HCT116 (cell line): ENCODE measurements at regions not wholly inside any gene's neighbourhood (a gene's known extent, or its start where the extent isn't known, plus 50 kb on each side); places are given as distances from the start of the nearest gene placed in this dataset.

Experiments
- ATAC-seq: fragments of 200-7000 bp; cut with Tn5 transposase; 2 replicates; pipeline ENCODE4 v1.9.1; 2020; ENCODE audit warnings: mild to moderate bottlenecking, moderate library complexity
- BruUV-seq: library from RNA; stranded (reverse); fragments of 400-500 nt; replicated peaks from 2 replicates; lab custom pipeline; 2021; lab: Mats Ljungman, UMichigan
- CTCF ChIA-PET: fragments of 300-600 bp; sonication (Branson Sonifier 250); formaldehyde crosslinking; loops from one replicate; lab custom pipeline; 2021; ENCODE audit warnings: antibody characterized with exemption; lab: Charles Lee
- POLR2A ChIA-PET: fragments of 300-600, 350-600 bp; sonication (Branson Sonifier 250); formaldehyde crosslinking; loops from one replicate; lab custom pipeline; 2021; ENCODE audit warnings: antibody characterized with exemption; lab: Charles Lee
- RAD21 ChIA-PET, 2 experiments: fragments of 300-600 bp; sonication (Branson Sonifier 250); formaldehyde crosslinking; loops; one replicate each; lab custom pipeline; 2023; ENCODE audit warnings: low total read pairs in 2 of 2; ENCODE audit not compliant: uncharacterized antibody in 2 of 2, unreplicated experiment in 2 of 2, low non-redundant PET in 1 of 2; lab: Charles Lee
- DNase-seq: peaks from one replicate; pipeline ENCODE4 v3.0.0-alpha.2; 2010; ENCODE audit warnings: low read depth, low spot score
- H2AFZ ChIP-seq: fragments of 200-600 bp; shearing (Covaris generic), sonication (generic); 2 replicates; pipeline ENCODE4 v1.6.1; 2017; ENCODE audit warnings: low read depth, mixed run types, mixed read lengths, antibody characterized with exemption, low read length; ENCODE audit not compliant: poor library complexity, severe bottlenecking
- H3K27ac ChIP-seq: 2 replicates; pipeline ENCODE4 v1.5.1; 2012; ENCODE audit warnings: low read depth, low read length
- H3K27me3 ChIP-seq: fragments of 200-600 bp; sonication (generic); 2 replicates; pipeline ENCODE4 v1.6.1; 2016; ENCODE audit warnings: mixed run types, low read length, mixed read lengths; ENCODE audit not compliant: insufficient read depth
- H3K36me3 ChIP-seq, 2 experiments: fragments of 200-500 bp in 1 of 2; fragments of 200-600 bp in 1 of 2; sonication (Bioruptor generic) in 1 of 2; sonication (generic) in 1 of 2; 2 replicates each; pipeline versions ENCODE4 v1.5.1 to v1.6.1; 2014 to 2016; ENCODE audit warnings: low read length in 2 of 2, inconsistent platforms in 1 of 2, mixed read lengths in 1 of 2, mixed run types in 1 of 2; ENCODE audit not compliant: insufficient read depth in 2 of 2, control insufficient read depth in 1 of 2
- H3K4me1 ChIP-seq, 2 experiments: fragments of 200-600 bp in 1 of 2; sonication (generic) in 1 of 2; 2 replicates each; pipeline versions ENCODE4 v1.5.1 to v1.6.1; 2012 to 2017; ENCODE audit warnings: low read length in 2 of 2, inconsistent platforms in 1 of 2, mild to moderate bottlenecking in 1 of 2, mixed read lengths in 1 of 2, mixed run types in 1 of 2, moderate library complexity in 1 of 2; ENCODE audit not compliant: insufficient read depth in 2 of 2, control insufficient read depth in 1 of 2
- H3K4me2 ChIP-seq: fragments of 200-600 bp; sonication (generic); 2 replicates; pipeline ENCODE4 v1.6.1; 2017; ENCODE audit warnings: mixed run types, low read length, mixed read lengths
- H3K4me3 ChIP-seq, 2 experiments: fragments of 200-600 bp in 1 of 2; sonication (generic) in 1 of 2; replicated peaks in 1 of 2; 2 replicates each; pipeline ENCODE4 v1.5.1; 2011 to 2016; ENCODE audit warnings: low read length in 2 of 2, control low read depth in 1 of 2, low read depth in 1 of 2, mild to moderate bottlenecking in 1 of 2, mixed read lengths in 1 of 2, mixed run types in 1 of 2
- H3K79me2 ChIP-seq: fragments of 200-600 bp; sonication (generic); 2 replicates; pipeline ENCODE4 v1.6.1; 2017; ENCODE audit warnings: mild to moderate bottlenecking, mixed run types, low read length, moderate library complexity, mixed read lengths; ENCODE audit not compliant: insufficient read depth
- H3K9ac ChIP-seq: fragments of 200-600 bp; sonication (generic); 2 replicates; pipeline ENCODE4 v1.6.1; 2016; ENCODE audit warnings: low read length, mixed read lengths
- H3K9me2 ChIP-seq: fragments of 200-600 bp; sonication (generic), shearing (Covaris generic); 2 replicates; pipeline ENCODE4 v1.6.1; 2017; ENCODE audit warnings: mixed run types, mild to moderate bottlenecking, moderate library complexity; ENCODE audit not compliant: insufficient read depth
- H3K9me3 ChIP-seq, 2 experiments: fragments of 200-500 bp in 1 of 2; fragments of 200-600 bp in 1 of 2; sonication (Bioruptor generic) in 1 of 2; sonication (generic) in 1 of 2; 2 replicates each; pipeline ENCODE4 v1.6.1; 2014 to 2017; ENCODE audit warnings: low read length in 2 of 2, mixed read lengths in 2 of 2, inconsistent platforms in 1 of 2, low read depth in 1 of 2, mild to moderate bottlenecking in 1 of 2, mixed run types in 1 of 2, moderate library complexity in 1 of 2; ENCODE audit not compliant: control insufficient read depth in 1 of 2, insufficient read depth in 1 of 2
- H4K20me1 ChIP-seq: fragments of 200-600 bp; sonication (generic), shearing (Covaris generic); 2 replicates; pipeline ENCODE4 v1.6.1; 2017; ENCODE audit warnings: mixed run types, mild to moderate bottlenecking, moderate library complexity; ENCODE audit not compliant: insufficient read depth
- CBX3 ChIP-seq: IDR thresholded peaks from 2 replicates; pipeline ENCODE4 v1.6.1; 2012; ENCODE audit warnings: low read depth
- CEBPB ChIP-seq: IDR thresholded peaks from 2 replicates; pipeline ENCODE4 v1.6.1; 2012; ENCODE audit warnings: low read depth
- ELF1 ChIP-seq: IDR thresholded peaks from 2 replicates; pipeline ENCODE4 v1.6.1; 2012; ENCODE audit warnings: low read depth, borderline replicate concordance
- EZH2 ChIP-seq: fragments of 200-600 bp; sonication (generic); IDR thresholded peaks from 2 replicates; pipeline ENCODE4 v1.6.1; 2017; ENCODE audit warnings: antibody characterized with exemption, mixed run types
- EZH2phosphoT487 ChIP-seq: fragments of 200-600 bp; IDR thresholded peaks from 2 replicates; pipeline ENCODE4 v1.6.1; 2018; ENCODE audit warnings: antibody characterized with exemption, borderline replicate concordance
- JUND ChIP-seq: IDR thresholded peaks from 2 replicates; pipeline ENCODE4 v1.6.1; 2012
- POLR2A ChIP-seq: IDR thresholded peaks from 2 replicates; pipeline ENCODE4 v1.7.0; 2011; ENCODE audit warnings: borderline replicate concordance; ENCODE audit not compliant: insufficient read depth, insufficient read length; ENCODE audit errors: extremely low read depth
- RAD21 ChIP-seq: IDR thresholded peaks from 2 replicates; pipeline ENCODE4 v1.6.1; 2012; ENCODE audit warnings: low read depth, mild to moderate bottlenecking
- SIN3A ChIP-seq: IDR thresholded peaks from 2 replicates; pipeline ENCODE4 v1.6.1; 2012; ENCODE audit warnings: low read depth
- TCF7L2 ChIP-seq: IDR thresholded peaks from 2 replicates; pipeline ENCODE4 v1.7.0; 2011; ENCODE audit warnings: borderline replicate concordance, inconsistent platforms; ENCODE audit not compliant: insufficient read depth, insufficient read length; ENCODE audit errors: extremely low read depth
- YY1 ChIP-seq: IDR thresholded peaks from 2 replicates; pipeline ENCODE4 v1.6.1; 2011; ENCODE audit warnings: low read length, low read depth, moderate library complexity, mild to moderate bottlenecking; ENCODE audit not compliant: insufficient replicate concordance; ENCODE audit errors: extremely low read depth
- ZFX ChIP-seq: fragments of 450-650 bp; IDR thresholded peaks from 2 replicates; pipeline ENCODE4 v1.6.1; 2017
- ZNF274 ChIP-seq: fragments of 200-500 bp; sonication (Bioruptor generic); IDR thresholded peaks from 2 replicates; pipeline ENCODE4 v1.6.1; 2014; ENCODE audit warnings: mild to moderate bottlenecking, low read depth, low read length, inconsistent platforms
- intact Hi-C: fragments of 100-400 bp; cut with micrococcal nuclease; formaldehyde crosslinking; loops from 2 replicates; pipeline ENCODE4 v1.10.0; 2022
- TF ChIP-seq, protein P1 (sequence below): IDR thresholded peaks from 2 replicates; pipeline ENCODE4 v1.6.1; 2011; ENCODE audit warnings: mild to moderate bottlenecking, low read length, moderate library complexity; ENCODE audit not compliant: insufficient replicate concordance; ENCODE audit errors: extremely low read depth
- TF ChIP-seq, protein P2 (sequence below), 3 experiments: fragments of 200-600 bp in 1 of 3; sonication (generic) in 1 of 3; IDR thresholded peaks in 2 of 3; conservative IDR thresholded peaks in 1 of 3; 2 replicates each; pipeline ENCODE4 v1.5.1; 2012 to 2017; ENCODE audit warnings: low read depth in 2 of 3, low read length in 2 of 3, antibody characterized with exemption in 1 of 3, borderline replicate concordance in 1 of 3, control low read depth in 1 of 3, mild to moderate bottlenecking in 1 of 3, mixed read lengths in 1 of 3, mixed run types in 1 of 3, moderate library complexity in 1 of 3; ENCODE audit not compliant: insufficient read depth in 1 of 3
- TF ChIP-seq, protein P3 (sequence below): IDR thresholded peaks from 2 replicates; pipeline ENCODE4 v1.6.1; 2012
- TF ChIP-seq, protein P4 (sequence below): IDR thresholded peaks from 2 replicates; pipeline ENCODE4 v1.6.1; 2012; ENCODE audit warnings: low read depth

DNA sequence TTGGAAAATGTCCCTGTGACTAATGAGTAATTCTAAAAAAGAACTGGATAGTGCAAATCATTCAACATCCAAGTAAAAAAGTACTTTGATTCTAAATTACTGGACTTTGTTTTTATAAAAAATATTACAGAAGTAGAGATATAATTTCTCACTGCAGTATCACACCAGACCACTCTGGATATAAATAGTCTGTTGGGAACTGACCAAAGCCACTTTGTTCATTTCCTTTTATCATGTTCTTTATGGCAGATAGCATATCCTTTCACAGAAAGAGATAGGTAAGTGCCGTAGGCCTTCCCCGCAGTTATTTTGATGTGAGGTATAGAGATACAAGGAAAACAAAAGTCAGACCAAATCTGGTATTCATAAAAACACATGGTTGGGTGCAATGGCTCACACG lies 827.4 kb upstream of the GRAMD2B start:
- Histone ChIP-seq H4K20me1 (no peaks in the 10 kb centered on the region), H3K27ac (no peak overlapping the region), H2AFZ (no peak overlapping the region), H3K9me3 (no peaks in the 10 kb centered on the region), H3K9me2 (no peaks in the 10 kb centered on the region), H3K4me3 (no peak overlapping the region), H3K4me2 (no peak overlapping the region), H3K36me3 (no peaks in the 10 kb centered on the region), H3K4me1 (no peaks in the 10 kb centered on the region), H3K9ac (no peak overlapping the region), H3K27me3 (no peaks in the 10 kb centered on the region), H3K79me2 (no peaks in the 10 kb centered on the region)
- intact Hi-C loops, result no loop called here
- ATAC-seq (no peak), DNase-seq (no peak)
- CTCF ChIA-PET, result no interaction called here
- no TSS peak for BruUV-seq
- RAD21 ChIA-PET, result no interaction called here
- TF ChIP-seq EZH2phosphoT487, result no peak
- no peak for TF ChIP-seq ZNF274
- TF ChIP-seq CBX3, result no peak
- no peak for TF ChIP-seq TCF7L2
- TF ChIP-seq, protein P1, sequence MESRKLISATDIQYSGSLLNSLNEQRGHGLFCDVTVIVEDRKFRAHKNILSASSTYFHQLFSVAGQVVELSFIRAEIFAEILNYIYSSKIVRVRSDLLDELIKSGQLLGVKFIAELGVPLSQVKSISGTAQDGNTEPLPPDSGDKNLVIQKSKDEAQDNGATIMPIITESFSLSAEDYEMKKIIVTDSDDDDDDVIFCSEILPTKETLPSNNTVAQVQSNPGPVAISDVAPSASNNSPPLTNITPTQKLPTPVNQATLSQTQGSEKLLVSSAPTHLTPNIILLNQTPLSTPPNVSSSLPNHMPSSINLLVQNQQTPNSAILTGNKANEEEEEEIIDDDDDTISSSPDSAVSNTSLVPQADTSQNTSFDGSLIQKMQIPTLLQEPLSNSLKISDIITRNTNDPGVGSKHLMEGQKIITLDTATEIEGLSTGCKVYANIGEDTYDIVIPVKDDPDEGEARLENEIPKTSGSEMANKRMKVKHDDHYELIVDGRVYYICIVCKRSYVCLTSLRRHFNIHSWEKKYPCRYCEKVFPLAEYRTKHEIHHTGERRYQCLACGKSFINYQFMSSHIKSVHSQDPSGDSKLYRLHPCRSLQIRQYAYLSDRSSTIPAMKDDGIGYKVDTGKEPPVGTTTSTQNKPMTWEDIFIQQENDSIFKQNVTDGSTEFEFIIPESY, result no peak
- TF ChIP-seq ZFX, result no peak
- TF ChIP-seq RAD21, result no peak
- TF ChIP-seq ELF1, result no peak
- no peak for TF ChIP-seq CEBPB
- TF ChIP-seq YY1, result no peak
- TF ChIP-seq EZH2, result no peak
- TF ChIP-seq, protein P2, sequence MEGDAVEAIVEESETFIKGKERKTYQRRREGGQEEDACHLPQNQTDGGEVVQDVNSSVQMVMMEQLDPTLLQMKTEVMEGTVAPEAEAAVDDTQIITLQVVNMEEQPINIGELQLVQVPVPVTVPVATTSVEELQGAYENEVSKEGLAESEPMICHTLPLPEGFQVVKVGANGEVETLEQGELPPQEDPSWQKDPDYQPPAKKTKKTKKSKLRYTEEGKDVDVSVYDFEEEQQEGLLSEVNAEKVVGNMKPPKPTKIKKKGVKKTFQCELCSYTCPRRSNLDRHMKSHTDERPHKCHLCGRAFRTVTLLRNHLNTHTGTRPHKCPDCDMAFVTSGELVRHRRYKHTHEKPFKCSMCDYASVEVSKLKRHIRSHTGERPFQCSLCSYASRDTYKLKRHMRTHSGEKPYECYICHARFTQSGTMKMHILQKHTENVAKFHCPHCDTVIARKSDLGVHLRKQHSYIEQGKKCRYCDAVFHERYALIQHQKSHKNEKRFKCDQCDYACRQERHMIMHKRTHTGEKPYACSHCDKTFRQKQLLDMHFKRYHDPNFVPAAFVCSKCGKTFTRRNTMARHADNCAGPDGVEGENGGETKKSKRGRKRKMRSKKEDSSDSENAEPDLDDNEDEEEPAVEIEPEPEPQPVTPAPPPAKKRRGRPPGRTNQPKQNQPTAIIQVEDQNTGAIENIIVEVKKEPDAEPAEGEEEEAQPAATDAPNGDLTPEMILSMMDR (IDR thresholded peaks at IDR 0.05 in 2 of 3, conservative IDR thresholded peaks at IDR 0.05 in 1 of 3; ENCODE audit: borderline replicate concordance in 1 of 3, insufficient read depth in 1 of 3, low read depth in 2 of 3, low read length in 2 of 3), result no peak
- TF ChIP-seq, protein P3, sequence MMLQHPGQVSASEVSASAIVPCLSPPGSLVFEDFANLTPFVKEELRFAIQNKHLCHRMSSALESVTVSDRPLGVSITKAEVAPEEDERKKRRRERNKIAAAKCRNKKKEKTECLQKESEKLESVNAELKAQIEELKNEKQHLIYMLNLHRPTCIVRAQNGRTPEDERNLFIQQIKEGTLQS, result no peak
- TF ChIP-seq, protein P4, sequence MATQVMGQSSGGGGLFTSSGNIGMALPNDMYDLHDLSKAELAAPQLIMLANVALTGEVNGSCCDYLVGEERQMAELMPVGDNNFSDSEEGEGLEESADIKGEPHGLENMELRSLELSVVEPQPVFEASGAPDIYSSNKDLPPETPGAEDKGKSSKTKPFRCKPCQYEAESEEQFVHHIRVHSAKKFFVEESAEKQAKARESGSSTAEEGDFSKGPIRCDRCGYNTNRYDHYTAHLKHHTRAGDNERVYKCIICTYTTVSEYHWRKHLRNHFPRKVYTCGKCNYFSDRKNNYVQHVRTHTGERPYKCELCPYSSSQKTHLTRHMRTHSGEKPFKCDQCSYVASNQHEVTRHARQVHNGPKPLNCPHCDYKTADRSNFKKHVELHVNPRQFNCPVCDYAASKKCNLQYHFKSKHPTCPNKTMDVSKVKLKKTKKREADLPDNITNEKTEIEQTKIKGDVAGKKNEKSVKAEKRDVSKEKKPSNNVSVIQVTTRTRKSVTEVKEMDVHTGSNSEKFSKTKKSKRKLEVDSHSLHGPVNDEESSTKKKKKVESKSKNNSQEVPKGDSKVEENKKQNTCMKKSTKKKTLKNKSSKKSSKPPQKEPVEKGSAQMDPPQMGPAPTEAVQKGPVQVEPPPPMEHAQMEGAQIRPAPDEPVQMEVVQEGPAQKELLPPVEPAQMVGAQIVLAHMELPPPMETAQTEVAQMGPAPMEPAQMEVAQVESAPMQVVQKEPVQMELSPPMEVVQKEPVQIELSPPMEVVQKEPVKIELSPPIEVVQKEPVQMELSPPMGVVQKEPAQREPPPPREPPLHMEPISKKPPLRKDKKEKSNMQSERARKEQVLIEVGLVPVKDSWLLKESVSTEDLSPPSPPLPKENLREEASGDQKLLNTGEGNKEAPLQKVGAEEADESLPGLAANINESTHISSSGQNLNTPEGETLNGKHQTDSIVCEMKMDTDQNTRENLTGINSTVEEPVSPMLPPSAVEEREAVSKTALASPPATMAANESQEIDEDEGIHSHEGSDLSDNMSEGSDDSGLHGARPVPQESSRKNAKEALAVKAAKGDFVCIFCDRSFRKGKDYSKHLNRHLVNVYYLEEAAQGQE, result no peak
- no peak for TF ChIP-seq SIN3A
- TF ChIP-seq POLR2A, result no peak
- TF ChIP-seq JUND, result no peak
- POLR2A ChIA-PET, result no interaction called here
